Stimulated activated CD4-positive, alpha-beta T cell treated with anti-CD3 and anti-CD28 coated beads, Interleukin-4, amount 100 ng/mL, for 24 hours (primary cell): ENCODE measurements at regions not wholly inside any gene's neighbourhood (a gene's known extent, or its start where the extent isn't known, plus 50 kb on each side); places are given as distances from the start of the nearest gene placed in this dataset.

ENCODE experiments used
- DNase-seq: peaks from one replicate; pipeline ENCODE4 v3.0.0-alpha.2; 2020

GRCh38 chr4:130559268-130559667 lies 1463.3 kb downstream of the C4orf33 start:
- DNase-seq: no peak

GRCh38 chr4:130563185-130563888 lies 1467.4 kb downstream of the C4orf33 start:
- no peak for DNase-seq

DNA sequence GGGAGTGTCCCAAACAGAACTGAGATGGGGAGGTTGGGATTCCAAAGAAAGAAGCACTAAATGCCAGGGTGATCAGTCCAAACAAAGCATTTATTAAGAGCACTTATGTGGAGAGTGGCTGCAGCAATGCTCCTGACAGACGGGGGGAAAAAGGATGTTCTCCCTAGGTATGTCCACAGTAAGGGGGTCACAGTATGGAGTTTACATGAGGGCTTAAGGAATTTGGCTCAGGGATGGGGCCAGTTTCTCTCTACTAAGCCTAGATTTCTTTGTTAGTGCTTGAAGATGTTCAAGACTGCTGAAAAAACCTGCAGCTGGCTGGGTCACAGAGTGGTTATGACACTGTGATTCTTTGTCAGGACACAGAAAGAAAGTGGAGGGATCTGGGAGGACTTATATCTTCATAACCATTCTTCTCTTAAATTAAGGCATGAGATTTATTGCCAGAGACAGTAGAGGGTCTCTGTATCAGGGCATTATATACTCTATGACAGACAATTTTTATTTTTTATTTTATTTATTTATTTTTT lies 1468.0 kb downstream of the C4orf33 start:
- DNase-seq: no peak

GRCh38 chr4:130568746-130569145 lies 1472.8 kb downstream of the C4orf33 start:
- no peak for DNase-seq

- no peak for DNase-seq
Observed at GRCh38 chr4:130573742-130574141, 1477.8 kb downstream of the C4orf33 start.

DNA sequence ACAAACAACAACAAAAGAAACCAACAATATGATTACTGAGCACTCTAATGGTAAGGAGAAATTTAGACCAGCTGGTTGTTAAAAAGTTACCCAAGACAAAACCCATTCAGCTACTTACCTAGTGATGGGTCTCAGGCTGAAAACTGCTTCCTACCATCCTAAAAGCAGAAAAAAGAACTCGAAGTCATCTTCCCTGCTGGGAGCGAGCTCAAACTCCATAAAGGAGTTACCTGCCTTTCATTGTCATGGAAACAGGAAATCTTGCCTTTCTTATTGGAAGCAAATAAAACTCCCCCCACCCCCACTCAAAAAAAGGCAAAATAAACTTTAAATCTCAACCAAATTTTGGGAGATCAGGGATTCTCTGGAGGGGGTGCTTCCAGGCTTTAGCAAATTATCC lies 1478.3 kb downstream of the C4orf33 start:
- no peak for DNase-seq

GRCh38 chr4:130576218-130576617 lies 1480.3 kb downstream of the C4orf33 start:
- DNase-seq: no peak

DNA sequence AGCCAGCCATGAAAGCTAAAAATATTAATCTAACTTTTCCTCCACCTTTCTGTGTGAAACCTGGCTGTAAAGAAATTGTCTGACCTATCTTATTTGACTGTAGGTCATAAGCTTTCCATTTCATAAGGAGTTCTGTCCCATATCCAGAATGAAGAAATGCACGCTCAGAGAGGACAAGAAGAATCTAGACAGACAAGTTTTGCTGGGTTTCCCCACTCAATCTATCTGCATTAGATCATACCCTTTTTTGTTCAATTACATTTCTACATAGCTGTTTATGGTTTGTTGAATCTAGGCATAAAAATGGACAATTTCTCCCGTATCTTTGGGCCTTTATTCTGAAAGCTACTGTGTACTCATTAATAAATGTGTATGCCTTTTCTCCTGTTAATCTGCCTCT lies 1495.1 kb downstream of the C4orf33 start:
- no peak for DNase-seq

DNA sequence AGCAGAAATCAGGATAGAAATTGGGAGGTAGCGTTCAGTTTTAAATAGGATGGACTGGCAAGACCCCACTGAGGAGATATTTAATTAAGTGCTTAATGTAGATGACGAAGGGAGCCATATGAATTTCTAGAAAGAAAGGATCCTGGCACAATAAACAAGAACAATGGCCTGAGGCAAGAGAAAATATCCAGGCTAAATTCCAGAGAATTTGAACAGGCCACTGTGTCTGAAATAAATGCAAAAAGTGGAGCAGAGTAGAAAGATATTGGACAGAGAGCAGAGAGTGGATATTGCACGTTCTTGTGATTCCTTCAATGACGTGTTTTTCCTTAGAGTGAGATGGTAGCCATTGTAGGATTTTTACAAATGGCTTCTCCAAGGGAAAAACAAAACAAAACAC lies 1504.8 kb downstream of the C4orf33 start:
- no peak for DNase-seq

DNA sequence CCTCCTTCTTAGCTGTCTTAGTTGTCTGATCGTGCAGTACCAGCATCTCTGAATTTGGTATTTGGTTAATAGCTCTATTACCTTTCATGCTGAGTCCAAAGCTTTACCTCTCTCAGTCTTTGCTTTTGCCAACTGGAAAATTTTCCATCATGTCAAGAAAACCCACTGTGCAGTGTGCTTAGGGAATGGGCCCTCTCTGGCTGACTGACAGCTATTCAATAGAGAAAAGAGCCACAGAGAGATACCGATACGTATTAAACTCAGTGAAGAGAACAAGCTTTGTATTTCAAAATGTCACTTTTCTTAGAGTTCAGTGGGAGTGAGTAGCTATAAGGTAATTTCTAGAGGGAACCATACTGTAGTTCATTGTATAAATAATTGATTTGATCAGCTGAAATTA lies 1507.1 kb downstream of the C4orf33 start:
- no peak for DNase-seq

GRCh38 chr4:130608121-130608520 lies 1512.2 kb downstream of the C4orf33 start:
- DNase-seq: no peak

DNA sequence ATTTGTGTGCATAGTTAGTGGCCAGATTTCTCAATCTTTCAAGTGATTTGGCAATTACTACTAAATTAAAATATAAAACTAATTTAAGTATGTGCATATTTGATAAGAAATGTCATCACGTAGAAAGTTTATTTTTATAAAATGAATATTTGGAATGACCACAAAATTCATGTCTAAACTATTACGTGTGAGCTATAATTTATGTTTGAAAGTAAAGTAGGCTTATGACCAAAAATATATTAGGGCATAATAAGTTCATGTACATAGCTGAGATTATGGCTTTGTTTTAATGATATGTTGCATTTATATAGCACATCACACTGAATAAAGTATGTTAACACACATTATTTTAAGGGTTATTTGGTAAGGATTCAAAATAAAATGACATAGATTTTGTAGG lies 1532.6 kb downstream of the C4orf33 start:
- DNase-seq: no peak

GRCh38 chr4:130632731-130633604 lies 1537.0 kb downstream of the C4orf33 start:
- no peak for DNase-seq

GRCh38 chr4:130636486-130636885 lies 1540.5 kb downstream of the C4orf33 start:
- no peak for DNase-seq

GRCh38 chr4:130640592-130640991 lies 1544.6 kb downstream of the C4orf33 start:
- no peak for DNase-seq

- DNase-seq: no peak
Observed at GRCh38 chr4:130646886-130647285, 1550.9 kb downstream of the C4orf33 start.

GRCh38 chr4:130648570-130648969 lies 1552.6 kb downstream of the C4orf33 start:
- no peak for DNase-seq

GRCh38 chr4:130653842-130654241 lies 1557.9 kb downstream of the C4orf33 start:
- no peak for DNase-seq

DNA sequence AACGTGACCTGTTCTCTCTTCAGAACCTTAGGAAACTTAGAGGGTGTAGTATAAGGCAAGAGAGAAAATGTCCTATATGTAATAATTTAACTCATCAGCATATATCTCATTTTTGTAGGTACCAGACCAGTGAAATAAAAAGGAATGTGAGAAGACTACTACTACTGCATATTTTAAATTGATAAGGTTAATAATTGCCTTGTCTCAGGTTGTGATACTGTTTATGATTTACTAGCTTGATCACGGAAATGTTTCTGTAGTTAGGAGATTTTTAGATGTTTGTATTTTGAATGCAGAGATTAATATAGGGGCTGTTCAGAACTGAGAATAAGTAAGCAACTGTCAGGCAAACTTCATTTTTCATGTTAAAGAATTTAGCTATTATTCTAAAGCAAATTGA lies 1563.4 kb downstream of the C4orf33 start:
- no peak for DNase-seq

- no peak for DNase-seq
Observed at GRCh38 chr4:130668859-130669258, 1572.9 kb downstream of the C4orf33 start.

DNA sequence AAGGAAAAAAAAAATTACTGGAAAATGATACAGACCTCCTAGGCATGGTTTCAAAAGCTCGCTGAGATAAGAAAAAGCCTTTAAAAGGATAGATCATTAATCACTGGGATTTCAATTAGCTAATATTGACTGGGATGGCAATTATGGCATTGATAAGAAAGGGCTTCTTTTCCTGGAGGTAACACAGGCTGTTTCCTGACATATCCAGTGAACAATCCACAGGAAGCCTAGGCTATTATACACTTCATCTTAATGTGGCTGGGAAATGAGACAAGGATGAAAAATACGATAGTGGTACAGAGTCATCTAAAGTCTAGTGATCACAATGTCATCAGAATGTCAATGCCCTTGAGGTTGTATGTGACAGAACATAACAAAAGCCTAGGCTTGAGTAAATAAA lies 1579.3 kb downstream of the C4orf33 start:
- no peak for DNase-seq

DNA sequence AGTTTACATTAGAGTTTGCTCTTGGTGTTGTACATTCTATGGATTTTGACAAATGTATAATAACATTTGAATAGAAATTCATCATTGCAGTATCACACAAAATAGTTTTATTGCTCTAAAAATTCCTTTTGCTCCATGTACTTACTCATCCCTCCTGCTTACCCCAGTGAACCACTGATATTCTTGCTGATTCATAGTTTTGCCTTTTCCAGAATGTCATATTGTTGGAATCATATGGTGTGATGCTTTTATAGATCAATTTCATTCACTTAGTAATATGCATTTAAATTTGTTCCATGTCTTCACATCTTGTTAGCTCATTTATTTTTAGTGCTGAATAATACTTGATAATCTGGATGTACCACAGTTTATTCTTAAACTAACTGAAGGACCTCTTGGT lies 1593.2 kb downstream of the C4orf33 start:
- no peak for DNase-seq

- DNase-seq: no peak
Observed at GRCh38 chr4:130698251-130698650, 1602.3 kb downstream of the C4orf33 start.

- DNase-seq: no peak
Observed at GRCh38 chr4:130699004-130699403, 1603.1 kb downstream of the C4orf33 start.
